Chondrocyte (in vitro differentiated cells): ENCODE measurements at regions not wholly inside any gene's neighbourhood (a gene's known extent, or its start where the extent isn't known, plus 50 kb on each side); places are given as distances from the start of the nearest gene placed in this dataset.

Source experiments
- DNase-seq: peaks from one replicate; pipeline ENCODE4 v3.0.0; 2021; ENCODE audit warnings: mixed read lengths, low spot score
- H3K27ac Mint-ChIP-seq: one replicate; pipeline ENCODE4 v1.8.0; 2021; ENCODE audit warnings: mild to moderate bottlenecking, moderate library complexity, mixed read lengths; ENCODE audit not compliant: unreplicated experiment
- H3K27me3 Mint-ChIP-seq: 2 replicates; pipeline ENCODE4 v1.8.0; 2021; ENCODE audit warnings: low read depth, mixed read lengths
- H3K36me3 Mint-ChIP-seq: 2 replicates; pipeline ENCODE4 v1.8.0; 2021; ENCODE audit warnings: low read depth, mixed read lengths
- H3K4me1 Mint-ChIP-seq: 2 replicates; pipeline ENCODE4 v1.8.0; 2021; ENCODE audit warnings: low read depth, mild to moderate bottlenecking, mixed read lengths
- H3K4me3 Mint-ChIP-seq: one replicate; pipeline ENCODE4 v1.8.0; 2021; ENCODE audit warnings: mild to moderate bottlenecking, moderate library complexity, mixed read lengths; ENCODE audit not compliant: unreplicated experiment
- H3K9me3 Mint-ChIP-seq: 2 replicates; pipeline ENCODE4 v1.8.0; 2021; ENCODE audit warnings: low read depth, mixed read lengths
- TF ChIP-seq, protein P1 (sequence below): fragments of 200-600 bp; sonication (generic); IDR thresholded peaks from 2 replicates; pipeline ENCODE4 v1.5.0; 2021; ENCODE audit warnings: antibody characterized with exemption, mild to moderate bottlenecking, moderate library complexity

DNA sequence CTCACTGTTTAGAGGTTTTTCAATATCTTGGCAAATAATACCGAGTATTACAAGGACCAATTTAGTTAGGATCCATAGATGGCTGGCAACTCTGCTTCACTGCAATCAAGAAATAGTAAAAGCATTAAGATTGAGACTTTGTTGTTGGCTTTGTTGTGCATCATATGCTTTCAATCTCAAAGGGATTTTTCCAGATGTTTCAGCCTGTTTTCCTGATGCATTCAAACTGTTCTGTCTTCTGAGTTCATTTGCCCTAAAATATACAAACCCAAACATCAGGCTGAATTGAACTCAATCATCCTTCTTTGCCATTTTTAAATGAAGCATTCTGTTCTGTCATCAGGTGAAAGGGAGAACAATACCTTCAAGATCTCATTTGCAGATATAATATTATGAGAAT is 248.7 kb downstream of the TTLL7 start:
- DNase-seq, result no peak
- Mint-ChIP-seq H3K27ac (no peak overlapping the region), H3K27me3 (no peaks in the 10 kb centered on the region), H3K9me3 (peaks cover 7% of the 10 kb centered on the region), H3K4me3 (no peak overlapping the region), H3K36me3 (no peaks in the 10 kb centered on the region), H3K4me1 (peaks cover 3% of the 10 kb centered on the region)
- TF ChIP-seq, protein P1, sequence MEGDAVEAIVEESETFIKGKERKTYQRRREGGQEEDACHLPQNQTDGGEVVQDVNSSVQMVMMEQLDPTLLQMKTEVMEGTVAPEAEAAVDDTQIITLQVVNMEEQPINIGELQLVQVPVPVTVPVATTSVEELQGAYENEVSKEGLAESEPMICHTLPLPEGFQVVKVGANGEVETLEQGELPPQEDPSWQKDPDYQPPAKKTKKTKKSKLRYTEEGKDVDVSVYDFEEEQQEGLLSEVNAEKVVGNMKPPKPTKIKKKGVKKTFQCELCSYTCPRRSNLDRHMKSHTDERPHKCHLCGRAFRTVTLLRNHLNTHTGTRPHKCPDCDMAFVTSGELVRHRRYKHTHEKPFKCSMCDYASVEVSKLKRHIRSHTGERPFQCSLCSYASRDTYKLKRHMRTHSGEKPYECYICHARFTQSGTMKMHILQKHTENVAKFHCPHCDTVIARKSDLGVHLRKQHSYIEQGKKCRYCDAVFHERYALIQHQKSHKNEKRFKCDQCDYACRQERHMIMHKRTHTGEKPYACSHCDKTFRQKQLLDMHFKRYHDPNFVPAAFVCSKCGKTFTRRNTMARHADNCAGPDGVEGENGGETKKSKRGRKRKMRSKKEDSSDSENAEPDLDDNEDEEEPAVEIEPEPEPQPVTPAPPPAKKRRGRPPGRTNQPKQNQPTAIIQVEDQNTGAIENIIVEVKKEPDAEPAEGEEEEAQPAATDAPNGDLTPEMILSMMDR, result no peak

DNA sequence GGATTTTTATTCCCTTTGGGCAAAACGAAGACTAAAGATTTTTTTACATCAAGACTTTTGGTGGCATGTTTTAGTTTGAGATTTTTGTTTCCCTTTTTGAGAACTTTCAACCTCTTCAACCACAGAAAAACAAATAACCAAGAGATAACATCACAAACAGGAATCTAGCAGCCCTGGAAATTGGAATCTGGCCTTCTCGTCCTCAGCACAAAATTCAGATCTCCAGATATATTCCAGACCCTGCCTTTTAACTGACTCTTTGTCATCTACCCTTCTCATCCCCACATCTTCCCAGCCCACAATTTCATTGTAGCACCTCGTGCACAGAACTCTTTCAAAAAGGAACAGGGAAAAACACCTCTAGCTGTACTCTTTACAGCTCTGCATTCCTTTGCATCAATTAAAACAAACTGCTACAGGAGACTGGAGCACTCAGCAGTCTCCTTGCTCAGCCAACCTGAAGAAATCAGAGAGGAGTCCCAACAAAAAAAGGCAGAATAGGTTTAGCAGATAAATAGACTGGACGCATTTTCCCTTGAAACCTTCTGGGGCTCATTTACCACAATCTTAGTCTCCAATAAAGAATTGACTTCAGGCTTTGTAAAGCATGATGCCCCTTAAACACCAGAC is 251.0 kb downstream of the TTLL7 start:
- no peak overlapping the region for H3K4me3 Mint-ChIP-seq
- peaks cover 10% of the 10 kb centered on the region for H3K4me1 Mint-ChIP-seq
- TF ChIP-seq, protein P1, result no peak
- DNase-seq, result no peak
- peaks cover 7% of the 10 kb centered on the region for H3K9me3 Mint-ChIP-seq
- no peaks in the 10 kb centered on the region for H3K36me3 Mint-ChIP-seq
- no peak overlapping the region for H3K27ac Mint-ChIP-seq
- H3K27me3 Mint-ChIP-seq, result no peaks in the 10 kb centered on the region

DNA sequence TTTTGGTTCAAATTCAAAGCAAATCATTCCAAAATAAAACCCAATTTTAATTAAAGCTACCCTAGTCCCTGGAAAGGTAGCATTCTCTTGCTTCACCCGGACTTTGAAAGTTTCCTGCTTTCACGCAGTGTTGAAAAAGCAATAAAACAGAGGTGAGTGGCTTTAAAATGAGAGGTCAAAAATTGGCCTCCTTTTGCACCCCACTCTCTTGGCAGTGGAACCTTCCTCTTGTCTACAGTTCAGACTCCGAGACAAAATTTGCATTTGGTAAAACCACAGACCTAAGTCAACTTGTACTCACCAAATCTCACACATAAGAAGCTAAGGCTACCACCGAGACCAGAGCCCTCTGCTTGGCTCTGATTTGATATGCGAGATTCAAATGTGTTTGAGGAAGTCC is 252.7 kb downstream of the TTLL7 start:
- no peak overlapping the region for H3K4me3 Mint-ChIP-seq
- no peak overlapping the region for H3K27ac Mint-ChIP-seq
- H3K27me3 Mint-ChIP-seq, result no peaks in the 10 kb centered on the region
- no peak for DNase-seq
- H3K36me3 Mint-ChIP-seq, result no peaks in the 10 kb centered on the region
- TF ChIP-seq, protein P1, result no peak
- peaks cover 10% of the 10 kb centered on the region for H3K4me1 Mint-ChIP-seq
- H3K9me3 Mint-ChIP-seq, result peaks cover under 1% of the 10 kb centered on the region

DNA sequence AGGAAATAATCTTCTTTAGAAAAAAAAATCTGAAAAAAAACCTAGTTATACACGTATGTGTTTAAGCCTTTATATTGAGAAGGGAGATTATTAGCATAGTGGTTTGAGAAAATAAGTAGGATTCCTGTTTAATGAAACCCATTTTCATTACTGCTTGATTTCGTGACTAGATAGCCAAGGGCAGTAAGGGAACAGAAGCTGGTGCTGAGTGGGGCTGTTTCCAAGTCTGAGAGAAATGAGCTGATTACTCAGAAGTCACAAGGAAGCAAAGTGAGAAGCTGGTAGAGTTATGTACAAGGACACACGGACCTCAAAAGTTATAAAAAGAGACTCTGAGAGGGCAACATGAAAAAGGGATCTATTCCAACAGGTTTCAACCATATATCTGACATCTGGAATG is 256.5 kb downstream of the TTLL7 start:
- TF ChIP-seq, protein P1, result no peak
- H3K27me3 Mint-ChIP-seq, result no peaks in the 10 kb centered on the region
- no peaks in the 10 kb centered on the region for H3K9me3 Mint-ChIP-seq
- H3K4me1 Mint-ChIP-seq, result peaks cover 7% of the 10 kb centered on the region
- H3K36me3 Mint-ChIP-seq, result no peaks in the 10 kb centered on the region
- DNase-seq, result no peak
- no peak overlapping the region for H3K27ac Mint-ChIP-seq
- no peak overlapping the region for H3K4me3 Mint-ChIP-seq

DNA sequence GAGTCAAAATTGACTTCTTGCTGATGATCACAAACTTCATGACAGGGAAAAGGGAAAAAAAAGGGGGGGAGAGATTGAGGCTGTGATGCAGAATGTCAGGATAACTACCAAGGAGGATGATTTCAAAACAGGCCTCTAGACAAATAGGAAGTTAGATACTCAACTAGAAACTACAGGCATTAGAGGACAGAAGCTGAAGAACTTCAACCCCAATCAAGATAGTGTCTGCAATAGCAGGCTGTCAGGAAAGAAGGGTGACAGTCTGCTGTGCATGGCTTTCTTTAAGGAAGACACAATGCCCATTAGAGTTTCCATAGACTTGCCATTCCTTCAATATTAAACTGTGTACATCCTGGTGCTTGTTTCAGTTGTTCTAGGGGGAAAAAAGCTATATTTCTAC is 257.2 kb downstream of the TTLL7 start:
- H3K4me3 Mint-ChIP-seq, result no peak overlapping the region
- no peaks in the 10 kb centered on the region for H3K9me3 Mint-ChIP-seq
- DNase-seq, result no peak
- TF ChIP-seq, protein P1, result no peak
- peaks cover 7% of the 10 kb centered on the region for H3K4me1 Mint-ChIP-seq
- no peaks in the 10 kb centered on the region for H3K27me3 Mint-ChIP-seq
- no peak overlapping the region for H3K27ac Mint-ChIP-seq
- no peaks in the 10 kb centered on the region for H3K36me3 Mint-ChIP-seq
